PC-3 (cell line): ENCODE measurements at regions not wholly inside any gene's neighbourhood (a gene's known extent, or its start where the extent isn't known, plus 50 kb on each side); places are given as distances from the start of the nearest gene placed in this dataset.
A peak's percentile ranks its signal among the peaks of the same experiment; 100 is the strongest.

Source experiments
- ATAC-seq: fragments of 200-7000 bp; cut with Tn5 transposase; 2 replicates; pipeline ENCODE4 v1.9.1; 2020; ENCODE audit warnings: mild to moderate bottlenecking, moderate library complexity
- BruUV-seq: library from RNA; stranded (reverse); fragments of 400-500 nt; replicated peaks from 2 replicates; lab custom pipeline; 2021; lab: Mats Ljungman, UMichigan
- CTCF ChIA-PET: fragments of 300-600 bp; sonication (Branson Sonifier 250); formaldehyde crosslinking; loops from one replicate; lab custom pipeline; 2022; ENCODE audit warnings: antibody characterized with exemption; lab: Charles Lee
- POLR2A ChIA-PET: fragments of 300-600 bp; sonication (Branson Sonifier 250); formaldehyde crosslinking; loops from one replicate; lab custom pipeline; 2022; ENCODE audit warnings: antibody characterized with exemption; ENCODE audit not compliant: unreplicated experiment; lab: Charles Lee
- DNase-seq: peaks from one replicate; pipeline ENCODE4 v3.0.0-alpha.2; 2015
- H2AFZ ChIP-seq: fragments of 300-600 bp; sonication (generic); 2 replicates; pipeline ENCODE4 v1.6.0; 2016; ENCODE audit warnings: antibody characterized with exemption, low read length
- H3F3A ChIP-seq: fragments of 300-600 bp; sonication (generic); one replicate; pipeline ENCODE4 v1.6.0; 2017; ENCODE audit warnings: antibody characterized with exemption, low read length, control low read depth, mild to moderate bottlenecking; ENCODE audit not compliant: unreplicated experiment
- H3K27ac ChIP-seq: fragments of 300-600 bp; sonication (generic); 2 replicates; pipeline ENCODE4 v1.5.1; 2016; ENCODE audit warnings: mild to moderate bottlenecking, low read length
- H3K27me3 ChIP-seq: fragments of 300-600 bp; sonication (generic); 2 replicates; pipeline ENCODE4 v1.6.1; 2016; ENCODE audit warnings: low read length, mixed read lengths
- H3K36me3 ChIP-seq: fragments of 300-600 bp; sonication (generic); 2 replicates; pipeline ENCODE4 v1.6.1; 2016; ENCODE audit warnings: low read depth, mixed run types, low read length, mixed read lengths
- H3K4me1 ChIP-seq: fragments of 300-600 bp; sonication (generic); 2 replicates; pipeline ENCODE4 v1.5.1; 2016; ENCODE audit warnings: low read length; ENCODE audit not compliant: insufficient read depth
- H3K4me2 ChIP-seq: fragments of 300-600 bp; sonication (generic); 2 replicates; pipeline ENCODE4 v1.6.0; 2016; ENCODE audit warnings: low read length
- H3K4me3 ChIP-seq: fragments of 300-600 bp; sonication (generic); 2 replicates; pipeline ENCODE4 v1.5.1; 2016; ENCODE audit warnings: mild to moderate bottlenecking, low read length, mixed read lengths
- H3K79me2 ChIP-seq: fragments of 300-600 bp; sonication (generic); 2 replicates; pipeline ENCODE4 v1.6.1; 2017; ENCODE audit warnings: low read length, mixed read lengths
- H3K9ac ChIP-seq: fragments of 300-600 bp; sonication (generic); 2 replicates; pipeline ENCODE4 v1.6.0; 2016; ENCODE audit warnings: mild to moderate bottlenecking, low read length
- H3K9me2 ChIP-seq: fragments of 300-600 bp; sonication (generic); replicated peaks from 2 replicates; pipeline ENCODE4 v1.6.1; 2016; ENCODE audit warnings: mixed run types, low read length, mixed read lengths
- H3K9me3 ChIP-seq: fragments of 300-600 bp; sonication (generic); 2 replicates; pipeline ENCODE4 v1.6.1; 2016; ENCODE audit warnings: low read length, mixed read lengths
- H4K20me1 ChIP-seq: fragments of 300-600 bp; sonication (generic); 2 replicates; pipeline ENCODE4 v1.6.1; 2016; ENCODE audit warnings: low read length, mixed read lengths
- CTCF ChIP-seq: fragments of 300-600 bp; sonication (generic); conservative IDR thresholded peaks from 2 replicates; pipeline ENCODE4 v1.5.1; 2017; ENCODE audit warnings: antibody characterized with exemption, low read depth, mild to moderate bottlenecking, low read length
- EZH2 ChIP-seq: fragments of 300-600 bp; sonication (generic); IDR thresholded peaks from one replicate; pipeline ENCODE4 v1.6.1; 2017; ENCODE audit warnings: antibody characterized with exemption, mild to moderate bottlenecking, low read length; ENCODE audit not compliant: unreplicated experiment
- EZH2phosphoT487 ChIP-seq: fragments of 300-600 bp; sonication (generic); IDR thresholded peaks from 2 replicates; pipeline ENCODE4 v1.6.1; 2018; ENCODE audit warnings: mild to moderate bottlenecking, antibody characterized with exemption, low read length, borderline replicate concordance
- intact Hi-C: fragments of 100-400 bp; cut with micrococcal nuclease; formaldehyde crosslinking; loops from 2 replicates; pipeline ENCODE4 v1.9.0; 2023

DNA sequence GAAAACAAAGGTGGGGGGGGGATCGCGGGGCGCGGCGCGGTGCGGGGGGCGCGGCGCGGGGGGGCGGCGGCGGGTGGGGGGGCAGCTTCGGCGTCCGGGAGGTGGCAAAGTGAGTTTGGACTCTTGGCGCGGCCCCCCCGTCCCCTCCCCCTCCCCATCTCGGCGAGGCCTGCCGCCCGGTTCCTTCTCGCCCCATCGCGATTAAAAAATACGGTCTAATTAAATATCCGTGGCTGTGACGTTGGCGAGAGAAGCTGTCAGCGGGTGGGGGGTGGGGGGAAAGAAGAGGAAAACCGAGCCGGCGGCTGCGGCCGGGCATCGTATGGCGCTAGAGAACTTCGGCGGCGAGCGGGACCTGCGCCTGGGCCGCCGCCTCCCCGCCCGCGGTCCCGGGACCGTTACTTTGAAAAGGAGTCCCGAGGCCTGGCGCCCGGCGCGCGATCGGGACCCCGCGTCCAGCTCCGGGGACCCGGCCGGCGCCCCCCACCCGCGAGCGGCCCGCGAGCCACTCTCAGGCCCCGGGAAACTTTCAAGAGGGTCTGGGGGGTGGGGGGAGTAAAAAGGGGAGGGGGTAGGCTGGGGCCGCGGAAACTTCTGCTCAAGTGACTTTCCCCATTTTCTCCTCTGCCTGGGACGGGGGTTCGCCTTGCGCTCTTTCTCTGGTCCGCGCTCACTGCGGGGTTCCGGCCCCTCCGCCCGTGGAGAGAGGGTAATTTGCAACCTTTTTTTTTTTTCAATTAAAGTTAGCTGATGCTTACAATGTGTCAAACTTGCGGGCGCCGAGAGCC lies 146.3 kb upstream of the ZNF536 start:
- Histone ChIP-seq H3K27me3 (peaks cover 48% of the 10 kb centered on the region), H4K20me1 (no peaks in the 10 kb centered on the region), H3K4me2 (peak overlapping the region; percentile 84; the same call in 1 of the 2 replicates), H3K36me3 (no peaks in the 10 kb centered on the region), H3F3A (no peaks in the 10 kb centered on the region), H3K4me3 (no peak overlapping the region), H3K9ac (no peak overlapping the region), H3K9me3 (no peaks in the 10 kb centered on the region), H3K9me2 (no peaks in the 10 kb centered on the region), H3K4me1 (no peaks in the 10 kb centered on the region), H3K27ac (no peak overlapping the region), H3K79me2 (no peaks in the 10 kb centered on the region), H2AFZ (no peak overlapping the region)
- ATAC-seq (no peak), DNase-seq (no peak)
- no peak for TF ChIP-seq CTCF
- peak; percentile 77 for TF ChIP-seq EZH2
- TF ChIP-seq EZH2phosphoT487 = no peak
- intact Hi-C loops = no loop called here
- no TSS peak for BruUV-seq
- CTCF ChIA-PET = no interaction called here
- POLR2A ChIA-PET = no interaction called here

GRCh38 chr19:30226464-30227011 lies 145.6 kb upstream of the ZNF536 start:
- no peaks in the 10 kb centered on the region for H3K9me2 ChIP-seq
- intact Hi-C loops = no loop called here
- H3K27me3 ChIP-seq = peaks cover 48% of the 10 kb centered on the region
- no peaks in the 10 kb centered on the region for H3K36me3 ChIP-seq
- H3K9me3 ChIP-seq = no peaks in the 10 kb centered on the region
- no peaks in the 10 kb centered on the region for H3K4me1 ChIP-seq
- H3K4me2 ChIP-seq = peak overlapping the region; percentile 84
- H3K27ac ChIP-seq = no peak overlapping the region
- POLR2A ChIA-PET = no interaction called here
- H3K9ac ChIP-seq = no peak overlapping the region
- no peak for DNase-seq
- CTCF ChIA-PET = no interaction called here
- H3F3A ChIP-seq = no peaks in the 10 kb centered on the region
- no peak for ATAC-seq
- no peaks in the 10 kb centered on the region for H3K79me2 ChIP-seq
- H3K4me3 ChIP-seq = peak overlapping the region; percentile 67; the same call in 1 of the 2 replicates
- no peak overlapping the region for H2AFZ ChIP-seq
- no peaks in the 10 kb centered on the region for H4K20me1 ChIP-seq
- TF ChIP-seq CTCF = no peak
- TF ChIP-seq EZH2 = no peak
- TF ChIP-seq EZH2phosphoT487 = no peak
- no TSS peak for BruUV-seq
